Mesothelial cell of epicardium (in vitro differentiated cells): ENCODE measurements at regions not wholly inside any gene's neighbourhood (a gene's known extent, or its start where the extent isn't known, plus 50 kb on each side); places are given as distances from the start of the nearest gene placed in this dataset.

Experiments
- DNase-seq, 2 experiments: peaks; one replicate each; pipeline ENCODE4 v3.0.0; 2021; ENCODE audit warnings: low spot score in 2 of 2; ENCODE audit not compliant: unreplicated experiment in 2 of 2
- H3K27ac Mint-ChIP-seq: 2 replicates; pipeline ENCODE4 v1.8.0; 2021; ENCODE audit warnings: mixed read lengths
- H3K27me3 Mint-ChIP-seq: 2 replicates; pipeline ENCODE4 v1.8.0; 2021; ENCODE audit warnings: low read depth, mixed read lengths
- H3K36me3 Mint-ChIP-seq: 2 replicates; pipeline ENCODE4 v1.8.0; 2021; ENCODE audit warnings: mixed read lengths
- H3K4me1 Mint-ChIP-seq: 2 replicates; pipeline ENCODE4 v1.8.0; 2021; ENCODE audit warnings: mixed read lengths
- H3K4me3 Mint-ChIP-seq: 2 replicates; pipeline ENCODE4 v1.8.0; 2021; ENCODE audit warnings: mild to moderate bottlenecking, moderate library complexity, mixed read lengths
- H3K9me3 Mint-ChIP-seq: 2 replicates; pipeline ENCODE4 v1.8.0; 2021; ENCODE audit warnings: mixed read lengths
- TF ChIP-seq, protein P1 (sequence below): fragments of 200-600 bp; sonication (generic); IDR thresholded peaks from one replicate; pipeline ENCODE4 v1.5.0; 2021; ENCODE audit warnings: antibody characterized with exemption; ENCODE audit not compliant: unreplicated experiment

DNA sequence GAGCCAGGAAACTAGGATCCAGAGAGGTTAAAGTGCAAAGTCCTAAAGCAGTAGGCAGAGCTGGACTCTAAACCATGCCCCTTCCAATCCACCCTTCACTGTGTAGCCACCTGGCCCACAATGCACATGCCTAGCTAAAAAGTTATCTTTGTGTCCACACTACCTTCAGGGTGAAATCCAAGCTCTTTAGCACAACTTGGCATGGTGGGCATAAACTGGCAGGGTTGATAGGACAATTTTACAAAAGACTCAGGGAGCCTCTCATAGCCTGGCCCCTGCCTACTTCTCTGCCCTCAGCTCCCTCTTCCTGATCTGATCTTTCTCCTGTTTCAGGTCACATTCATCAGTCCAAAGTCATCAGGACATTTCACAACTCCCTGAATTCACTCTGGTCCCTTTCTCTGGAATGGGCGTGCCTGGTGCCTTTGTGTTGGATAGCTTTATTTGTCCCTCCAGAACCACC, 513.9 kb downstream of the OMA1 start:
- Mint-ChIP-seq H3K4me1 (no peaks in the 10 kb centered on the region), H3K27ac (no peak overlapping the region), H3K4me3 (no peak overlapping the region), H3K9me3 (no peaks in the 10 kb centered on the region), H3K36me3 (no peaks in the 10 kb centered on the region), H3K27me3 (peaks cover 77% of the 10 kb centered on the region)
- DNase-seq = no peak
- TF ChIP-seq, protein P1, sequence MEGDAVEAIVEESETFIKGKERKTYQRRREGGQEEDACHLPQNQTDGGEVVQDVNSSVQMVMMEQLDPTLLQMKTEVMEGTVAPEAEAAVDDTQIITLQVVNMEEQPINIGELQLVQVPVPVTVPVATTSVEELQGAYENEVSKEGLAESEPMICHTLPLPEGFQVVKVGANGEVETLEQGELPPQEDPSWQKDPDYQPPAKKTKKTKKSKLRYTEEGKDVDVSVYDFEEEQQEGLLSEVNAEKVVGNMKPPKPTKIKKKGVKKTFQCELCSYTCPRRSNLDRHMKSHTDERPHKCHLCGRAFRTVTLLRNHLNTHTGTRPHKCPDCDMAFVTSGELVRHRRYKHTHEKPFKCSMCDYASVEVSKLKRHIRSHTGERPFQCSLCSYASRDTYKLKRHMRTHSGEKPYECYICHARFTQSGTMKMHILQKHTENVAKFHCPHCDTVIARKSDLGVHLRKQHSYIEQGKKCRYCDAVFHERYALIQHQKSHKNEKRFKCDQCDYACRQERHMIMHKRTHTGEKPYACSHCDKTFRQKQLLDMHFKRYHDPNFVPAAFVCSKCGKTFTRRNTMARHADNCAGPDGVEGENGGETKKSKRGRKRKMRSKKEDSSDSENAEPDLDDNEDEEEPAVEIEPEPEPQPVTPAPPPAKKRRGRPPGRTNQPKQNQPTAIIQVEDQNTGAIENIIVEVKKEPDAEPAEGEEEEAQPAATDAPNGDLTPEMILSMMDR = no peak

DNA sequence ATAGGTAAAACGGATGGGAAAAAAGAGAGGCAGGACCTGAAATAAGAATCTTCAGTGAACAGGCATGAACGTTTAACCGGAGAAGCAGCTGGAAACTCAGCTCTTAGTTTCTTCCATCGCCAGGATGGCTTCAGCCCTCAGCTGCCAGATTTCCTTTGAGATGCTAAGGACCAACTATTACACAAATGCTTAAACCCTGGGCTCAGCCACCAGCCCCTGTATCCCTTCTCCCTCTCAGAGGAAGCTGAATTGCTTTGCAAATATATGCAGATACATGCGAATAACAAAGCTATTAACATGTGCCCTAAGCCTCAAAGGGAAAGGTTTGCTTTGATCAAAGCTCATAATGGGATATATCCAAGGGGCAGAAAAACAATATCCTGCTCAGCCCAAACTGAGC, 515.1 kb downstream of the OMA1 start:
- TF ChIP-seq, protein P1 = no peak
- no peaks in the 10 kb centered on the region for H3K36me3 Mint-ChIP-seq
- no peaks in the 10 kb centered on the region for H3K9me3 Mint-ChIP-seq
- DNase-seq = no peak
- H3K27me3 Mint-ChIP-seq = peaks cover 67% of the 10 kb centered on the region
- H3K4me1 Mint-ChIP-seq = no peaks in the 10 kb centered on the region
- no peak overlapping the region for H3K27ac Mint-ChIP-seq
- H3K4me3 Mint-ChIP-seq = no peak overlapping the region

DNA sequence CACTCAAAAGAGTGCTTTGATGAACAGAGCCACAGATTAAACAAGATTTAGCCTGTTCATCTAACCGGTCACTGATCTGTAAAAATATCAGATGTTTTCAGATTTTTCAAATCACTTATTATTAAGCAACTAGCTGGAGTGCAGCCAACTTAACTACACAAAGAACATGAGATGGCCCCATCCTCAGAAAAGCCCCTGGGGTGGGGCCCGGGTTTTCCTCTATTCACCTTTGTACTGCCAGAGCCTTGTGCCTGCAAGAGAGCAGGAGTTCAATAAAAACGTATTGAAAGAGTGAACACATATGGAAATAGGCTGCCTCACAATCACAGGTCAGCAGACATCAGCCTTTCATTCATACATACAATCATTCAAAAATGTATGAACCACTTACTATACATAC, 516.1 kb downstream of the OMA1 start:
- Mint-ChIP-seq H3K36me3 (no peaks in the 10 kb centered on the region), H3K4me3 (no peak overlapping the region), H3K27ac (no peak overlapping the region), H3K27me3 (peaks cover 69% of the 10 kb centered on the region), H3K9me3 (no peaks in the 10 kb centered on the region), H3K4me1 (no peaks in the 10 kb centered on the region)
- TF ChIP-seq, protein P1 = no peak
- no peak for DNase-seq

- no peaks in the 10 kb centered on the region for H3K36me3 Mint-ChIP-seq
- no peaks in the 10 kb centered on the region for H3K4me1 Mint-ChIP-seq
- peaks cover 11% of the 10 kb centered on the region for H3K27me3 Mint-ChIP-seq
- TF ChIP-seq, protein P1 = no peak
- DNase-seq = no peak
- no peak overlapping the region for H3K4me3 Mint-ChIP-seq
- H3K9me3 Mint-ChIP-seq = no peaks in the 10 kb centered on the region
- no peak overlapping the region for H3K27ac Mint-ChIP-seq
Observed at GRCh38 chr1:58017641-58018040, 528.9 kb downstream of the OMA1 start.

GRCh38 chr1:58013237-58013636, 533.3 kb downstream of the OMA1 start:
- H3K27me3 Mint-ChIP-seq = peaks cover 12% of the 10 kb centered on the region
- peaks cover 4% of the 10 kb centered on the region for H3K9me3 Mint-ChIP-seq
- no peak overlapping the region for H3K27ac Mint-ChIP-seq
- TF ChIP-seq, protein P1 = no peak
- H3K4me1 Mint-ChIP-seq = no peaks in the 10 kb centered on the region
- H3K36me3 Mint-ChIP-seq = no peaks in the 10 kb centered on the region
- H3K4me3 Mint-ChIP-seq = no peak overlapping the region
- no peak for DNase-seq

GRCh38 chr1:58011978-58012377, 534.5 kb downstream of the OMA1 start:
- TF ChIP-seq, protein P1 = no peak
- no peak for DNase-seq

More at GRCh38 chr1:58011978-58012377, 534.5 kb downstream of the OMA1 start:
- H3K9me3 Mint-ChIP-seq = peaks cover 4% of the 10 kb centered on the region
- H3K4me1 Mint-ChIP-seq = peaks cover 1% of the 10 kb centered on the region
- H3K36me3 Mint-ChIP-seq = no peaks in the 10 kb centered on the region
- peaks cover 8% of the 10 kb centered on the region for H3K27me3 Mint-ChIP-seq
- H3K27ac Mint-ChIP-seq = no peak overlapping the region
- no peak overlapping the region for H3K4me3 Mint-ChIP-seq
